Neuronal stem cell (in vitro differentiated cells): ENCODE measurements at regions not wholly inside any gene's neighbourhood (a gene's known extent, or its start where the extent isn't known, plus 50 kb on each side); places are given as distances from the start of the nearest gene placed in this dataset.
A peak's percentile ranks its signal among the peaks of the same experiment; 100 is the strongest.

Experiments used
- DNase-seq: peaks from one replicate; pipeline ENCODE4 v3.0.0-alpha.2; 2013; ENCODE audit warnings: low spot score
- H2AFZ ChIP-seq: one replicate; pipeline ENCODE4 v1.6.1; 2013; ENCODE audit warnings: mild to moderate bottlenecking, low read length, inconsistent platforms
- H2AK5ac ChIP-seq: 2 replicates; pipeline ENCODE4 v1.6.1; 2013; ENCODE audit warnings: low read depth, mild to moderate bottlenecking, inconsistent platforms, low read length, moderate library complexity, mixed read lengths
- H2BK120ac ChIP-seq: 2 replicates; pipeline ENCODE4 v1.6.1; 2013; ENCODE audit warnings: low read depth, mild to moderate bottlenecking, inconsistent platforms, low read length, moderate library complexity, mixed read lengths
- H2BK12ac ChIP-seq: one replicate; pipeline ENCODE4 v1.6.1; 2013; ENCODE audit warnings: low read length, inconsistent platforms
- H2BK15ac ChIP-seq: 2 replicates; pipeline ENCODE4 v1.6.1; 2013; ENCODE audit warnings: mild to moderate bottlenecking, low read length, inconsistent platforms, mixed read lengths
- H2BK5ac ChIP-seq: one replicate; pipeline ENCODE4 v1.6.1; 2013; ENCODE audit warnings: inconsistent platforms, mild to moderate bottlenecking, low read length, moderate library complexity
- H3K14ac ChIP-seq: one replicate; pipeline ENCODE4 v1.6.1; 2013; ENCODE audit warnings: low read length, inconsistent platforms
- H3K18ac ChIP-seq: 2 replicates; pipeline ENCODE4 v1.6.1; 2013; ENCODE audit warnings: low read length, inconsistent platforms
- H3K23ac ChIP-seq: 2 replicates; pipeline ENCODE4 v1.6.1; 2013; ENCODE audit warnings: low read depth, mild to moderate bottlenecking, mixed read lengths, low read length, inconsistent platforms; ENCODE audit not compliant: poor library complexity
- H3K27ac ChIP-seq: replicated peaks from 3 replicates; pipeline ENCODE4 v1.5.1; 2013; ENCODE audit warnings: low read length, inconsistent platforms
- H3K27me3 ChIP-seq, 3 experiments: 2 replicates each; pipeline ENCODE4 v1.6.1; 2013; ENCODE audit warnings: low read length in 3 of 3, mild to moderate bottlenecking in 2 of 3, inconsistent platforms in 1 of 3, low read depth in 1 of 3, mixed read lengths in 1 of 3, moderate library complexity in 1 of 3; ENCODE audit not compliant: control insufficient read depth in 3 of 3, insufficient read depth in 3 of 3
- H3K36me3 ChIP-seq, 2 donors: replicated peaks in 1 of 2; 2 replicates each; pipeline ENCODE4 v1.6.1; 2013; ENCODE audit warnings: low read length in 2 of 2; ENCODE audit not compliant: control insufficient read depth in 2 of 2, insufficient read depth in 2 of 2
- H3K4ac ChIP-seq: 2 replicates; pipeline ENCODE4 v1.6.1; 2013; ENCODE audit warnings: inconsistent platforms, mild to moderate bottlenecking, low read length, moderate library complexity
- H3K4me1 ChIP-seq, 2 donors: 1 replicate in 1 of 2; 2 replicates in 1 of 2; pipeline ENCODE4 v1.6.1; 2013; ENCODE audit warnings: low read length in 2 of 2, low read depth in 1 of 2; ENCODE audit not compliant: control insufficient read depth in 2 of 2, insufficient read depth in 1 of 2
- H3K4me2 ChIP-seq: one replicate; pipeline ENCODE4 v1.6.1; 2013; ENCODE audit warnings: mild to moderate bottlenecking, low read length, inconsistent platforms; ENCODE audit not compliant: insufficient read depth, poor library complexity, severe bottlenecking
- H3K4me3 ChIP-seq, 2 donors: 2 replicates each; pipeline ENCODE4 v1.5.1; 2013; ENCODE audit warnings: low read length in 2 of 2, mild to moderate bottlenecking in 2 of 2, inconsistent platforms in 1 of 2, moderate library complexity in 1 of 2
- H3K79me1 ChIP-seq: one replicate; pipeline ENCODE4 v1.6.1; 2013; ENCODE audit warnings: low read depth, mild to moderate bottlenecking, inconsistent platforms, low read length, moderate library complexity
- H3K9ac ChIP-seq: one replicate; pipeline ENCODE4 v1.6.1; 2013; ENCODE audit warnings: mild to moderate bottlenecking, low read depth, low read length, inconsistent platforms; ENCODE audit not compliant: poor library complexity
- H3K9me3 ChIP-seq, 2 donors: replicated peaks in 1 of 2; 2 replicates each; pipeline versions ENCODE3 to v1.6.1; 2013; ENCODE audit warnings: low read length in 2 of 2, mild to moderate bottlenecking in 2 of 2, inconsistent platforms in 1 of 2, low read depth in 1 of 2, mixed read lengths in 1 of 2, moderate library complexity in 1 of 2; ENCODE audit not compliant: control insufficient read depth in 2 of 2, insufficient read depth in 1 of 2
- H4K8ac ChIP-seq: one replicate; pipeline ENCODE4 v1.6.1; 2013; ENCODE audit warnings: low read depth, mild to moderate bottlenecking, inconsistent platforms, low read length, moderate library complexity
- H4K91ac ChIP-seq: one replicate; pipeline ENCODE4 v1.6.1; 2013; ENCODE audit warnings: low read length, low read depth, mild to moderate bottlenecking, inconsistent platforms; ENCODE audit not compliant: poor library complexity
- WGBS, 2 donors: extraction: QIAGEN DNeasy Blood & Tissue Kit; methylation state at CpG; one replicate each; pipeline ENCODE4 v1.1.7; 2013; ENCODE audit warnings: missing lambda C conversion rate in 2 of 2, mixed read lengths in 1 of 2; ENCODE audit not compliant: insufficient read length in 2 of 2, insufficient replicate concordance in 1 of 2; ENCODE audit errors: extremely low coverage in 2 of 2; 5-methylcytosine and 5-hydroxymethylcytosine counted together

DNA sequence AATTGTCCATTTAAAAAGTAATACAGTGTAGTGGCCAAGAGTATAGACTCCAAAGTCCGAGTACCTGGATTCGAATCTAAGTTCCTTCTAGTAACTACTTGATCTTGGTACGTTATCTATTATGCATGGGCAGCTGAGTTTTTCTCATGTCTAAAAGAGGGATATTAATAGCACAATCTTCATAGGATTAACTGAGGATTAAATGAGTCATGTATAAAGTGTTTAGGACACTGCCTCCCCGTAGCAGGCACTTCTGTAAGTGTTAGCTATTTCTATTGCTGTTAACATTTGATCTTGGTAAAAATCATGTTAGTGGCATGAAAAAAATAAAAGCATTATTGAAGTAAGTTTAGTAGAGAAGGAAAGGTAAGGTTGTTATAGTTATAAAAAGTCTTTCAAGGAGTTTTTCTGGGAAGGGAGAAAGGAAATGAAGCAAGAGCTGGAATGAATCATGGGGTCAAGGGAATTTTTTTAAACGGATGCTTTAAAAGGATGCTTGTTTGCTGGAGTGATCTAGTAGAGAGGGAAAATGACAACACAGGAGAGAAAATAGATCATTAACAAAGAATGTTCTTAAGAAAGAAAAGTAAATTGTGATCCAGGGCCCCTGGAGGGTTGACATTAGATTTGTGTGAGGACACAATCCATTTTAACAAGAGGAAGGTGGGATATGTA lies 502.2 kb upstream of the USP15 start:
- no peak overlapping the region for H2AFZ ChIP-seq
- no peak overlapping the region for H4K8ac ChIP-seq
- H2BK15ac ChIP-seq = no peak overlapping the region
- no peak overlapping the region for H2BK5ac ChIP-seq
- H3K23ac ChIP-seq = no peak overlapping the region
- no peak overlapping the region for H3K14ac ChIP-seq
- WGBS, 2 donors = no CpG with 5 or more reads among the region's 5 CpGs
- no peak overlapping the region for H4K91ac ChIP-seq
- H3K18ac ChIP-seq = no peak overlapping the region
- no peaks in the 10 kb centered on the region for H3K79me1 ChIP-seq
- H3K9ac ChIP-seq = no peak overlapping the region
- no peak overlapping the region for H2AK5ac ChIP-seq
- H3K4me1 ChIP-seq = no peaks in the 10 kb centered on the region
- no peak overlapping the region for H3K4me2 ChIP-seq
- H3K4me3 ChIP-seq = no peak overlapping the region
- no peaks in the 10 kb centered on the region for H3K9me3 ChIP-seq
- no peaks in the 10 kb centered on the region for H3K27me3 ChIP-seq
- no peak overlapping the region for H2BK120ac ChIP-seq
- no peak overlapping the region for H3K4ac ChIP-seq
- DNase-seq = no peak
- H3K36me3 ChIP-seq = no peaks in the 10 kb centered on the region
- H2BK12ac ChIP-seq = no peak overlapping the region
- H3K27ac ChIP-seq = no peak overlapping the region

DNA sequence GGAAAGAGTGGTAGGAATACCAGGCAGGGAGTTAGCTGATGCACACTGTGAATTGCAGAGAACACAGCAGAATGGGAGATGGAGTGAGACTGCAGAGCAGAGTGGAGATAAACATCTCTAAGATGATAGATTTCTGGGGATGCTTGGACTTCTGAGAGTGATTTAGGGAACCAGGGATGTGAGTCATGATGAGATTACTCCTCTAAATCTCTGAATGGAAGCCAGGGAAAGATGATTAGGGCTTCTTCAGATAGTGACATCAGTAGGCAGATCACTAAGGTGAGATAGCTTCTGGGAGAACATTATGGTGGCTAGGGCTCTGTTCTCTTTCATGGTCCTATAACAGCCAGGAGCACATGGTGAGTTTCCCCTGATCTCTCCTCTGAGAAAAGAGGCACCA lies 501.5 kb upstream of the USP15 start:
- no peak overlapping the region for H2BK5ac ChIP-seq
- no peak overlapping the region for H3K18ac ChIP-seq
- no peak overlapping the region for H3K4me3 ChIP-seq
- H4K8ac ChIP-seq = no peak overlapping the region
- no peak overlapping the region for H3K27ac ChIP-seq
- no peak overlapping the region for H2BK120ac ChIP-seq
- no peak overlapping the region for H2AFZ ChIP-seq
- no peak overlapping the region for H3K4ac ChIP-seq
- no peak overlapping the region for H3K14ac ChIP-seq
- no peak overlapping the region for H4K91ac ChIP-seq
- H3K27me3 ChIP-seq = no peaks in the 10 kb centered on the region
- H2BK12ac ChIP-seq = no peak overlapping the region
- H3K9ac ChIP-seq = no peak overlapping the region
- no peaks in the 10 kb centered on the region for H3K79me1 ChIP-seq
- H3K36me3 ChIP-seq = no peaks in the 10 kb centered on the region
- H2BK15ac ChIP-seq = no peak overlapping the region
- H3K9me3 ChIP-seq = no peaks in the 10 kb centered on the region
- no peak overlapping the region for H3K4me2 ChIP-seq
- no peak for DNase-seq
- no peaks in the 10 kb centered on the region for H3K4me1 ChIP-seq
- no peak overlapping the region for H3K23ac ChIP-seq
- no peak overlapping the region for H2AK5ac ChIP-seq

DNA sequence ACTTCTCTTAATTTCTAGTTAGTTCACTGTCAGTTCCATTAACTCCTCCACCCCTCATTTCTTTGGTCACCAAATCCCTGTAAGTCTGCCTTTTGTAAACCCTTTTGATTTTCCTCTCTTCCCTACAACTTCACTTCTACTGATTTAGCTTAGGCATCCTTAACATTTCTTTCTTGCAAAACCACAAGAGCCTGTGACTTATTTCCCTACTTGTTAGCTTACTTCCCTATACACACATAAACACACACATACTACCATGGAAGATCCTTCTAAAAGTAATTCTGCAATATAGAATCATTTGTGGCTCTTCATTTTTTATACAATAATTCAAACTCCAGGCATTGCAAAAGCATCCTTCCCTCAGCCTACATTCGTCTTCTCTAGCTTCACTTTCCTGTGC lies 494.3 kb upstream of the USP15 start:
- Histone ChIP-seq H4K8ac (no peak overlapping the region), H2AFZ (no peak overlapping the region), H3K18ac (no peak overlapping the region), H2BK12ac (no peak overlapping the region), H3K4me1 (no peaks in the 10 kb centered on the region), H3K9me3 (no peaks in the 10 kb centered on the region), H3K36me3 (no peaks in the 10 kb centered on the region), H2BK15ac (no peak overlapping the region), H2AK5ac (no peak overlapping the region), H3K23ac (no peak overlapping the region), H3K4me2 (no peak overlapping the region), H3K27me3 (no peaks in the 10 kb centered on the region), H3K9ac (no peak overlapping the region), H3K27ac (no peak overlapping the region), H3K79me1 (no peaks in the 10 kb centered on the region), H3K4ac (no peak overlapping the region), H3K4me3 (no peak overlapping the region), H2BK5ac (no peak overlapping the region), H3K14ac (no peak overlapping the region), H2BK120ac (no peak overlapping the region), H4K91ac (no peak overlapping the region)
- no CpG with 5 or more reads among the region's 1 CpG for WGBS, 2 donors
- DNase-seq = no peak

DNA sequence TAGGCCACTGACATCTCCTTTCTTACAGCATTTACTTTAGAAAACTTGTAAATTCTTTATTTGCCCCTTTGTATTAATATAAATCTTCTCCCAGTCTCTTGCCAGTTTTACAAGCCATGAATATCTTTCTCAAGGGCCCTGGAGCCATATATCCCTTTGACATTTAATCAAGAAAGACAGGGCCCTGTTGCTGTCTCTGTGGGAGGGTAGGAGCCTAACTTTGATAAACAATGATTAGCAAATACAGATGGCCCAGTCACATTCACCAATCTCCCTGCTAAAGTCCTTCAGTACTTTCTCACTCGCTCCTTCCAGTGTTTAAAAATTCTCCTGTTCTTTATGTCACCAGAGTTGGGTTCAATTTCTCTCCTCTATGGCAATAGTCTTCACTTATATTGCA lies 479.8 kb upstream of the USP15 start:
- Histone ChIP-seq H3K36me3 (no peaks in the 10 kb centered on the region), H3K27ac (peak overlapping the region; percentile 61), H3K27me3 (no peaks in the 10 kb centered on the region), H2BK12ac (no peak overlapping the region), H4K8ac (no peak overlapping the region), H3K4me3 (no peak overlapping the region), H2BK5ac (no peak overlapping the region), H3K23ac (no peak overlapping the region), H3K4ac (no peak overlapping the region), H2AFZ (no peak overlapping the region), H3K14ac (no peak overlapping the region), H3K9ac (no peak overlapping the region), H3K18ac (no peak overlapping the region), H4K91ac (no peak overlapping the region), H3K9me3 (no peaks in the 10 kb centered on the region), H2AK5ac (no peak overlapping the region), H3K4me2 (no peak overlapping the region), H3K4me1 (peaks cover 0 to 9% of the 10 kb centered on the region in 2 donors), H2BK15ac (no peak overlapping the region), H3K79me1 (no peaks in the 10 kb centered on the region), H2BK120ac (no peak overlapping the region)
- DNase-seq = no peak
- no CpG with 5 or more reads among the region's 1 CpG for WGBS, 2 donors
